Common myeloid progenitor, CD34-positive (primary cell): ENCODE measurements at regions not wholly inside any gene's neighbourhood (a gene's known extent, or its start where the extent isn't known, plus 50 kb on each side); places are given as distances from the start of the nearest gene placed in this dataset.

ENCODE experiments used
- CTCF ChIA-PET: fragments of 350-600 bp; sonication (Branson Sonifier 250); formaldehyde crosslinking; loops from one replicate; lab custom pipeline; 2021; ENCODE audit warnings: antibody characterized with exemption; lab: Charles Lee
- POLR2A ChIA-PET: fragments of 350-600 bp; sonication (Branson Sonifier 250); formaldehyde crosslinking; loops from one replicate; lab custom pipeline; 2021; ENCODE audit warnings: antibody characterized with exemption; lab: Charles Lee
- DNase-seq, 3 donors: peaks; one replicate each; pipeline versions ENCODE4 v3.0.0 to v3.0.0-alpha.2; 2013
- H3K27ac ChIP-seq, 2 experiments: 1 replicate in 1 of 2; 2 replicates in 1 of 2; pipeline ENCODE4 v1.7.0; 2013; ENCODE audit warnings: inconsistent platforms in 2 of 2, low read length in 2 of 2, mild to moderate bottlenecking in 2 of 2, low read depth in 1 of 2, moderate library complexity in 1 of 2; ENCODE audit not compliant: severe bottlenecking in 2 of 2, insufficient read depth in 1 of 2, poor library complexity in 1 of 2
- H3K27me3 ChIP-seq, 5 experiments: replicated peaks in 2 of 5; 1 replicate in 3 of 5; 2 replicates in 2 of 5; pipeline versions ENCODE4 v1.6.1 to v1.7.0; 2013; ENCODE audit warnings: low read length in 4 of 5, mild to moderate bottlenecking in 2 of 5, moderate library complexity in 2 of 5, inconsistent platforms in 1 of 5; ENCODE audit not compliant: insufficient read depth in 5 of 5, control insufficient read depth in 4 of 5
- H3K36me3 ChIP-seq, 4 experiments: 1 replicate in 2 of 4; 2 replicates in 2 of 4; pipeline versions ENCODE4 v1.6.1 to v1.7.0; 2013; ENCODE audit warnings: low read length in 3 of 4, control low read depth in 1 of 4, mild to moderate bottlenecking in 1 of 4; ENCODE audit not compliant: control insufficient read depth in 4 of 4, insufficient read depth in 4 of 4
- H3K4me1 ChIP-seq, 4 experiments: 1 replicate in 3 of 4; 2 replicates in 1 of 4; pipeline versions ENCODE4 v1.6.1 to v1.7.1; 2013; ENCODE audit warnings: low read length in 3 of 4, mild to moderate bottlenecking in 3 of 4, control low read depth in 1 of 4, inconsistent platforms in 1 of 4, moderate library complexity in 1 of 4; ENCODE audit not compliant: control insufficient read depth in 4 of 4, insufficient read depth in 4 of 4; ENCODE audit errors: control extremely low read depth in 1 of 4
- H3K4me3 ChIP-seq, 7 experiments: 1 replicate in 4 of 7; 2 replicates in 3 of 7; pipeline versions ENCODE4 v1.5.1 to v1.7.0; 2013; ENCODE audit warnings: mild to moderate bottlenecking in 7 of 7, low read length in 6 of 7, moderate library complexity in 6 of 7, inconsistent platforms in 2 of 7, low read depth in 2 of 7, control low read depth in 1 of 7; ENCODE audit not compliant: insufficient read depth in 4 of 7, control insufficient read depth in 1 of 7; ENCODE audit errors: extremely low read depth in 1 of 7
- H3K9me3 ChIP-seq, 5 experiments: 1 replicate in 4 of 5; 2 replicates in 1 of 5; pipeline versions ENCODE4 v1.6.1 to v1.7.1; 2013; ENCODE audit warnings: low read length in 4 of 5, mild to moderate bottlenecking in 2 of 5, inconsistent platforms in 1 of 5, low read depth in 1 of 5, moderate library complexity in 1 of 5; ENCODE audit not compliant: control insufficient read depth in 4 of 5, insufficient read depth in 2 of 5; ENCODE audit errors: control extremely low read depth in 1 of 5
- WGBS: methylation state at CpG from one replicate; pipeline ENCODE4 v1.1.5; 2013; ENCODE audit not compliant: insufficient coverage; 5-methylcytosine and 5-hydroxymethylcytosine counted together

DNA sequence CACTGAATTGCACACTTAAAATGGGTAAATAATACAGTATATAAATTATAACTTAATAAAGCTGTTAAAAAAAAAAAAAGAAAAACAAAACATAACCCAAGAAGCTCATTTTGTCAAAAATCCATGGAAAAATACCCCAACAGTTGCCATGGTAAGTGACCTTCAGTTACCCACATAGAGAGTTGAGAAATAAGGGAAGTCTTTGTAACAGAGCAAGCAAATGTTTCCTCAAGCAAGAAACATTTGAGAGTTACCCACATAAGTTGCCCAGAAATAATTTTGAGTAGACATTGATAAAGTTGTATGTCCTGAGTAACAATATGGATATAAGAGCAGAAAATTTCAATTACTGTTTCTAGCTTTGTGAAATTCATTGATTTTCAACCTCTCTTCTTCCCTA lies 227.4 kb downstream of the CCDC59 start:
- ChIA-PET CTCF (no interaction called here), POLR2A (no interaction called here)
- Histone ChIP-seq H3K36me3 (no peaks in the 10 kb centered on the region), H3K4me1 (no peaks in the 10 kb centered on the region), H3K9me3 (no peaks in the 10 kb centered on the region), H3K4me3 (no peak overlapping the region), H3K27ac (no peak overlapping the region), H3K27me3 (no peaks in the 10 kb centered on the region)
- no peak for DNase-seq

- 86% methylated on average over 2 of the region's 2 CpGs for WGBS
- POLR2A ChIA-PET: no interaction called here
- no peaks in the 10 kb centered on the region for H3K4me1 ChIP-seq
- no peaks in the 10 kb centered on the region for H3K36me3 ChIP-seq
- H3K4me3 ChIP-seq: no peak overlapping the region
- H3K27me3 ChIP-seq: no peaks in the 10 kb centered on the region
- CTCF ChIA-PET: no interaction called here
- no peak overlapping the region for H3K27ac ChIP-seq
- no peak for DNase-seq
- H3K9me3 ChIP-seq: no peaks in the 10 kb centered on the region
Measured at GRCh38 chr12:82124711-82125380, 233.3 kb downstream of the CCDC59 start.

GRCh38 chr12:82121545-82121944 lies 236.6 kb downstream of the CCDC59 start:
- Histone ChIP-seq H3K4me3 (no peak overlapping the region), H3K36me3 (no peaks in the 10 kb centered on the region), H3K4me1 (no peaks in the 10 kb centered on the region), H3K27ac (no peak overlapping the region), H3K27me3 (no peaks in the 10 kb centered on the region), H3K9me3 (no peaks in the 10 kb centered on the region)
- no peak for DNase-seq
- POLR2A ChIA-PET: no interaction called here
- CTCF ChIA-PET: no interaction called here

DNA sequence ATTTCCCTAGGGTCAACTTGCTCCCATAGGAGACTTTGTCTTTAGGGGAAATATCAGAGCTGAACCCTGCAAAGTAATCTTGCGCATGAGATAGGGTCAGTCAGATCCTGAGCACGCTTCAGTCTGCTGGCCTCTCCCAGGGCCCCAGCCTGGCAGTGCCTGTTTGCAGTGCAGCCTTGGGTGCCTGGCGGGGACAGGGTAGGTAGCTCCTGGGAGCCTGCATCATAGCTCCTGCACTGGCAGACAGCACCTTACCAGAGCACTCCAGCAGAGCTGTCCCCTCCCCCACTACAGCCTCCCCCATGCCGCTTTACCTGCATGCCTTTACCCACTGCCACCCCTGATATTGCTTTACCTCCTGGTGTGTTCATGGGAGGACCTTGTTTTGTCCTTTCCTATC lies 237.3 kb downstream of the CCDC59 start:
- Histone ChIP-seq H3K27ac (no peak overlapping the region), H3K4me3 (no peak overlapping the region), H3K27me3 (no peaks in the 10 kb centered on the region), H3K36me3 (no peaks in the 10 kb centered on the region), H3K4me1 (no peaks in the 10 kb centered on the region), H3K9me3 (no peaks in the 10 kb centered on the region)
- POLR2A ChIA-PET: no interaction called here
- no peak for DNase-seq
- WGBS: 94% methylated on average over 3 of the region's 4 CpGs
- CTCF ChIA-PET: no interaction called here

- POLR2A ChIA-PET: no interaction called here
- no peaks in the 10 kb centered on the region for H3K9me3 ChIP-seq
- H3K27ac ChIP-seq: no peak overlapping the region
- H3K27me3 ChIP-seq: no peaks in the 10 kb centered on the region
- H3K36me3 ChIP-seq: no peaks in the 10 kb centered on the region
- no CpG with 5 or more reads among the region's 1 CpG for WGBS
- no peaks in the 10 kb centered on the region for H3K4me1 ChIP-seq
- H3K4me3 ChIP-seq: no peak overlapping the region
- CTCF ChIA-PET: no interaction called here
- no peak for DNase-seq
Measured at GRCh38 chr12:82109243-82109642, 248.9 kb downstream of the CCDC59 start.

DNA sequence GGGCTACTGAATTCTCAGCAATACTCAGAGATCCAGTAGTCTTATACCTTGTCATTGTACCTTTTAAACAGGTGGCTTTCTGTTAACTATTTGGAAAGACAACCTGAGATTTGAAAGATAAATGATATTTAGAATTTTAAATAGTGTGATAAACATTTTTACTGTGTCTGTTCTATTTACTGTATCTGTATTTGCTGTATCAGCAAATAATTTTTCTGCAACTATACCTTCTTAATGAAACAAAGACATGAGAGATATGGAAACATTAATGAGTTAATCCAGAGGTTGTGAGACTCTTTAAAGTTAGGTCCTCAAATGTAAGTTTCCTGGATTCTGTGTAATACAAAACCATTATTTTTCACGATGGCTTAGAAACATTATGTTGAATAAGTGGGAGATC lies 249.6 kb downstream of the CCDC59 start:
- DNase-seq: no peak
- POLR2A ChIA-PET: no interaction called here
- Histone ChIP-seq H3K27me3 (no peaks in the 10 kb centered on the region), H3K36me3 (no peaks in the 10 kb centered on the region), H3K4me3 (no peak overlapping the region), H3K4me1 (no peaks in the 10 kb centered on the region), H3K9me3 (no peaks in the 10 kb centered on the region), H3K27ac (no peak overlapping the region)
- CTCF ChIA-PET: no interaction called here
- 100% methylated on average over 1 of the region's 1 CpG for WGBS

- no peak overlapping the region for H3K27ac ChIP-seq
- no peak for DNase-seq
- H3K27me3 ChIP-seq: no peaks in the 10 kb centered on the region
- peaks cover 0 to 4% (median 0%) of the 10 kb centered on the region in 5 experiments for H3K9me3 ChIP-seq
- POLR2A ChIA-PET: no interaction called here
- no peaks in the 10 kb centered on the region for H3K4me1 ChIP-seq
- H3K4me3 ChIP-seq: no peak overlapping the region
- no peaks in the 10 kb centered on the region for H3K36me3 ChIP-seq
- CTCF ChIA-PET: no interaction called here
Measured at GRCh38 chr12:82099216-82099615, 259.0 kb downstream of the CCDC59 start.
